Activated naive CD4-positive, alpha-beta T cell treated with anti-CD3 and anti-CD28 coated beads, Interleukin-2, amount 10 ng/mL, durations not matched to agents 7 days and 5 days (primary cell): ENCODE measurements at regions not wholly inside any gene's neighbourhood (a gene's known extent, or its start where the extent isn't known, plus 50 kb on each side); places are given as distances from the start of the nearest gene placed in this dataset.

Source experiments
- CTCF ChIA-PET: fragments of 350-600 bp; sonication (Branson Sonifier 250); formaldehyde crosslinking; loops from one replicate; lab custom pipeline; 2021; ENCODE audit warnings: antibody characterized with exemption; lab: Charles Lee
- DNase-seq: peaks from one replicate; pipeline ENCODE4 v3.0.0-alpha.2; 2020
- H3K27ac Mint-ChIP-seq: one replicate; pipeline ENCODE4 v1.8.0; 2021; ENCODE audit warnings: mild to moderate bottlenecking, moderate library complexity, mixed read lengths
- H3K27me3 Mint-ChIP-seq: one replicate; pipeline ENCODE4 v1.8.0; 2021; ENCODE audit warnings: mild to moderate bottlenecking, mixed read lengths
- H3K36me3 Mint-ChIP-seq: one replicate; pipeline ENCODE4 v1.8.0; 2021; ENCODE audit warnings: mixed read lengths
- H3K4me1 Mint-ChIP-seq: one replicate; pipeline ENCODE4 v1.8.0; 2021; ENCODE audit warnings: mixed read lengths
- H3K4me3 Mint-ChIP-seq: one replicate; pipeline ENCODE4 v1.8.0; 2021; ENCODE audit warnings: mild to moderate bottlenecking, moderate library complexity, mixed read lengths
- H3K9me3 Mint-ChIP-seq: one replicate; pipeline ENCODE4 v1.8.0; 2021; ENCODE audit warnings: mixed read lengths

GRCh38 chr4:28334249-28334648, 1473.6 kb downstream of the STIM2 start:
- no peaks in the 10 kb centered on the region for H3K4me1 Mint-ChIP-seq
- H3K27ac Mint-ChIP-seq: no peak overlapping the region
- no peaks in the 10 kb centered on the region for H3K27me3 Mint-ChIP-seq
- no peak for DNase-seq
- CTCF ChIA-PET: no interaction called here
- no peaks in the 10 kb centered on the region for H3K36me3 Mint-ChIP-seq
- peaks cover 5% of the 10 kb centered on the region for H3K9me3 Mint-ChIP-seq
- H3K4me3 Mint-ChIP-seq: no peak overlapping the region

- DNase-seq: no peak
- Mint-ChIP-seq H3K36me3 (no peaks in the 10 kb centered on the region), H3K27ac (no peak overlapping the region), H3K4me3 (no peak overlapping the region), H3K4me1 (no peaks in the 10 kb centered on the region), H3K27me3 (no peaks in the 10 kb centered on the region), H3K9me3 (peaks cover 14% of the 10 kb centered on the region)
- CTCF ChIA-PET: no interaction called here
Measured at GRCh38 chr4:28341784-28342183, 1481.1 kb downstream of the STIM2 start.

DNA sequence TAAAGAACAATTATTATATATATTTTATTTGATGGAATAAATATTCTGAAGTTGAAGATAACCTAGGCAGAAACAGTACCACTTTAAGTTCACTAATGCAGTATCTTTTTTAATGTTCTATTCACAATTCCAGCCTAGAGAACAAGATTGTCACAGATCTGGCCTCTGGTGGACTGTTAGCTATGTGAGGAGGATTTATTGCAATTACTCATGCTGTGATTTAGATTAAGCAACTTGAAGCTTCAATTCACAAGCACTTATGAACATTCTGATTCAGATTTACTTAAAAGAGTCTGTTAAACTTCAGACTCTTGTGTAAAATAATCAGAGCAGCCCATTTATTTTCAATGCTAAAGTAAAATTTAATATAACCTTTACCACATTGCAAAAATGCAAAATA, 1489.8 kb downstream of the STIM2 start:
- Mint-ChIP-seq H3K4me3 (no peak overlapping the region), H3K36me3 (no peaks in the 10 kb centered on the region), H3K4me1 (no peaks in the 10 kb centered on the region), H3K27ac (no peak overlapping the region), H3K27me3 (no peaks in the 10 kb centered on the region), H3K9me3 (no peaks in the 10 kb centered on the region)
- DNase-seq: no peak
- CTCF ChIA-PET: no interaction called here

DNA sequence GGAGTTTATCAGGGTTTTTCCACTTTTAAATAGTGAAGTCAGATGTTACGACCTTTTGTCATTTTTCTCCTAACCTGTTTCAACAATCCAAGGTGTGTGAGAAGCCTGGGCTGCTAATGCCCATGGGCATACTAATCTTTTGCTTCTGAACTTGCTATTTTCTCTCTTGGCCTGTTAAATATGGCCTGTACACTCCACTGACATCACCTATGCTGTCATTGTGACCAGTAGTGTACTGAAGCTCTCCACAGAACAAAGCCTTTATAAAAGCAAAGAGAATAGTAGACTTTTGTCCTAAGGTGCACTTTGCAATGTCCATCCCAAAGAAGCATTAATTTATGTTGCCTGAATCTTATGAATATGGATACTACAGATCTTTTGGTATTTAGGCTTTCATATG, 1490.5 kb downstream of the STIM2 start:
- no peaks in the 10 kb centered on the region for H3K4me1 Mint-ChIP-seq
- no peak for DNase-seq
- H3K4me3 Mint-ChIP-seq: no peak overlapping the region
- no peaks in the 10 kb centered on the region for H3K9me3 Mint-ChIP-seq
- no peaks in the 10 kb centered on the region for H3K27me3 Mint-ChIP-seq
- H3K27ac Mint-ChIP-seq: no peak overlapping the region
- H3K36me3 Mint-ChIP-seq: no peaks in the 10 kb centered on the region
- CTCF ChIA-PET: no interaction called here

DNA sequence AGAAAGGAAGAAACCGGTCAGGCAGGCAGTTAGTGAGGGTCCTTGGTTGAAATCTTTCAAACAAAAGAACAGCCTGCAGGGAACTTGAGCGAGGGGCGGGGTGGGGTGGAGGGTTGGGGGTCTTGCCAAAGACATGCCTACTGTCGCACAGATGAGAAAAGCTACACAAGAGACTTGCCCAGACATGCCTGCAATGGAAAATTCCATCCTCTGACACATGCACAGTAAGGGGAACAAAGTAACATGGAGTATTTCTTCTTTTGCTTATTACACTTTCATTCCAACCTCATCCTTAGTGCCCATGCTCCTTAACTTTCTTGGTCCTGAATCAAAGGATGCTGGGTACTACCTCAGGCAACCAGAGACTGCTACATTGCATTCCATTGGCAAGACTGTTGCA, 1491.2 kb downstream of the STIM2 start:
- Mint-ChIP-seq H3K27me3 (no peaks in the 10 kb centered on the region), H3K9me3 (no peaks in the 10 kb centered on the region), H3K4me1 (no peaks in the 10 kb centered on the region), H3K4me3 (no peak overlapping the region), H3K27ac (no peak overlapping the region), H3K36me3 (no peaks in the 10 kb centered on the region)
- DNase-seq: no peak
- CTCF ChIA-PET: no interaction called here

GRCh38 chr4:28354880-28355656, 1494.4 kb downstream of the STIM2 start:
- Mint-ChIP-seq H3K27me3 (no peaks in the 10 kb centered on the region), H3K9me3 (no peaks in the 10 kb centered on the region), H3K27ac (no peak overlapping the region), H3K4me1 (no peaks in the 10 kb centered on the region), H3K4me3 (no peak overlapping the region), H3K36me3 (no peaks in the 10 kb centered on the region)
- CTCF ChIA-PET: no interaction called here
- DNase-seq: no peak

DNA sequence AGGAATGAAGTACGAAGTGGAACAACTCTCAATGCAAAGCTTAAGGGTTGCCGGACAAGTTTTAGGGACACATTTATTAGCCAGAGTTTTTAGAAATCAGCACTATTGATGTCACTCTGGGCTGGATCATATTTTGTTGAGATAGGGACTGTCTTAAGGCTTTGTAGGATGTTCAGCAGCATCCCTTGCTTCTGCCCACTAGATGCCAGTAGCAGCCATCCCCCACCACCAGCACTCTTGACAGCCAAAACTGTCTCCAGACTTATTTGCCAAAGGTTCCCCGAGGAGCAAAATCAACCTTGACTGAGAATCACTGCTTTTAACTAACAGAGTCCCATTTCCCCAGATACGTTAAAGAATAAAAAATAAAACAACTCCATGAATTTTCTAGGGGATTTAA, 1497.3 kb downstream of the STIM2 start:
- CTCF ChIA-PET: no interaction called here
- no peak overlapping the region for H3K27ac Mint-ChIP-seq
- H3K36me3 Mint-ChIP-seq: no peaks in the 10 kb centered on the region
- H3K9me3 Mint-ChIP-seq: no peaks in the 10 kb centered on the region
- DNase-seq: no peak
- no peaks in the 10 kb centered on the region for H3K27me3 Mint-ChIP-seq
- H3K4me1 Mint-ChIP-seq: no peaks in the 10 kb centered on the region
- H3K4me3 Mint-ChIP-seq: no peak overlapping the region

DNA sequence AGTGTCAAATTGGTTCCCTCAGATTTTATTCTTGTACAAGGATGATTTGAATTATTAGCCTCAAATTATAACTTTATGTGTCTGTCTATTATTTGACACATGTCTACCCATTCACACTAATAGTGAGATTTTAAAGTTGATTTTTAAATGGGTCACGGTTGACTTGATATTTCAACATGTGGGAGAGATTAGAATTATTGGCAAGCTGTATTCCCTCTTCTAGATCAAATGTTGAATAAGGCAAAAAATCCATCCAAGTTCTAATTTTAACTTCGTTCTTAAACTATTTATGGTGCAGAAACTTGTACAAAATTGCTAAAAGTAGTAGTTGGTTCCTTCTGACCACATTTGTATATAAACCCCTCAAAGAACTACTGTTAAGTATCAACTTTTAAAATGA, 1498.0 kb downstream of the STIM2 start:
- CTCF ChIA-PET: no interaction called here
- Mint-ChIP-seq H3K27ac (no peak overlapping the region), H3K4me1 (no peaks in the 10 kb centered on the region), H3K36me3 (no peaks in the 10 kb centered on the region), H3K9me3 (peaks cover 4% of the 10 kb centered on the region), H3K27me3 (no peaks in the 10 kb centered on the region), H3K4me3 (no peak overlapping the region)
- DNase-seq: no peak

GRCh38 chr4:28360681-28361080, 1500.0 kb downstream of the STIM2 start:
- CTCF ChIA-PET: no interaction called here
- no peak overlapping the region for H3K4me3 Mint-ChIP-seq

GRCh38 chr4:28362169-28362568, 1501.5 kb downstream of the STIM2 start:
- H3K27me3 Mint-ChIP-seq: no peaks in the 10 kb centered on the region
- no peak for DNase-seq
- CTCF ChIA-PET: no interaction called here
- no peaks in the 10 kb centered on the region for H3K4me1 Mint-ChIP-seq
- no peaks in the 10 kb centered on the region for H3K36me3 Mint-ChIP-seq
- H3K4me3 Mint-ChIP-seq: no peak overlapping the region
- no peak overlapping the region for H3K27ac Mint-ChIP-seq
- H3K9me3 Mint-ChIP-seq: peaks cover 5% of the 10 kb centered on the region

More at GRCh38 chr4:28360681-28361080, 1500.0 kb downstream of the STIM2 start:
- H3K9me3 Mint-ChIP-seq: peaks cover 4% of the 10 kb centered on the region
- no peaks in the 10 kb centered on the region for H3K36me3 Mint-ChIP-seq
- no peaks in the 10 kb centered on the region for H3K4me1 Mint-ChIP-seq
- H3K27ac Mint-ChIP-seq: no peak overlapping the region
- no peak for DNase-seq
- no peaks in the 10 kb centered on the region for H3K27me3 Mint-ChIP-seq

GRCh38 chr4:28369499-28369898, 1508.9 kb downstream of the STIM2 start:
- Mint-ChIP-seq H3K4me3 (no peak overlapping the region), H3K4me1 (no peaks in the 10 kb centered on the region), H3K36me3 (no peaks in the 10 kb centered on the region), H3K27me3 (no peaks in the 10 kb centered on the region), H3K9me3 (peaks cover 6% of the 10 kb centered on the region), H3K27ac (no peak overlapping the region)
- CTCF ChIA-PET: no interaction called here
- DNase-seq: no peak

DNA sequence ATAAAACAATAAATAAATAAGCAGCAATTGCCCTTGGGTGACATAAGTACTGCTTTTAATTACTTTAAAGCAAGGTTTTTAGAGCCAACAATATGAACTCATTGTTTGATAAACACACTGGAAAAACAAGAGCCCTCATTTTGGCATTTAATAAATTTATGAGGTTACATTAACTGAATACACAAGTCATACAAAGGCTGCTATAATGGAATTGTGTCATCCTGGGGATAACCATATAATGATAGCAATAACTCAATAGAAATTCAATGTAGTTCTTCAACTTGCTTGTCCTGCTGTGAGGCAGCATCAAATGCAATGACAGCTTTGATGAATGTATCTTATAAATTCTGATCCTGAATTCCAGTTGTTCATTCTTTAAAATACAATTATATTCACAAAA, 1512.5 kb downstream of the STIM2 start:
- CTCF ChIA-PET: no interaction called here
- no peaks in the 10 kb centered on the region for H3K27me3 Mint-ChIP-seq
- no peak for DNase-seq

GRCh38 chr4:28373601-28374000, 1513.0 kb downstream of the STIM2 start:
- DNase-seq: no peak
- H3K4me1 Mint-ChIP-seq: no peaks in the 10 kb centered on the region
- H3K27ac Mint-ChIP-seq: no peak overlapping the region
- H3K27me3 Mint-ChIP-seq: no peaks in the 10 kb centered on the region
- CTCF ChIA-PET: no interaction called here
- no peak overlapping the region for H3K4me3 Mint-ChIP-seq
- no peaks in the 10 kb centered on the region for H3K36me3 Mint-ChIP-seq
- peaks cover 6% of the 10 kb centered on the region for H3K9me3 Mint-ChIP-seq

More for the DNA sequence above, 1512.5 kb downstream of the STIM2 start:
- no peak overlapping the region for H3K27ac Mint-ChIP-seq
- H3K36me3 Mint-ChIP-seq: no peaks in the 10 kb centered on the region
- peaks cover 6% of the 10 kb centered on the region for H3K9me3 Mint-ChIP-seq
- no peak overlapping the region for H3K4me3 Mint-ChIP-seq
- H3K4me1 Mint-ChIP-seq: no peaks in the 10 kb centered on the region

- no peak overlapping the region for H3K4me3 Mint-ChIP-seq
- H3K27ac Mint-ChIP-seq: no peak overlapping the region
- no peaks in the 10 kb centered on the region for H3K27me3 Mint-ChIP-seq
Measured at GRCh38 chr4:28378109-28378830, 1517.6 kb downstream of the STIM2 start.

GRCh38 chr4:28385801-28386200, 1525.2 kb downstream of the STIM2 start:
- Mint-ChIP-seq H3K27me3 (no peaks in the 10 kb centered on the region), H3K9me3 (peaks cover 9% of the 10 kb centered on the region), H3K36me3 (no peaks in the 10 kb centered on the region), H3K4me3 (no peak overlapping the region), H3K27ac (no peak overlapping the region), H3K4me1 (no peaks in the 10 kb centered on the region)
- DNase-seq: no peak
- CTCF ChIA-PET: no interaction called here

More at GRCh38 chr4:28378109-28378830, 1517.6 kb downstream of the STIM2 start:
- peaks cover 6% of the 10 kb centered on the region for H3K9me3 Mint-ChIP-seq
- DNase-seq: no peak
- no peaks in the 10 kb centered on the region for H3K4me1 Mint-ChIP-seq
- H3K36me3 Mint-ChIP-seq: no peaks in the 10 kb centered on the region
- CTCF ChIA-PET: no interaction called here
